GM18498 (cell line): ENCODE measurements at regions not wholly inside any gene's neighbourhood (a gene's known extent, or its start where the extent isn't known, plus 50 kb on each side); places are given as distances from the start of the nearest gene placed in this dataset.

Experiments used
- ATAC-seq: cut with Tn5 transposase; IDR thresholded peaks from one replicate; pipeline ENCODE4 v1.9.1; 2021; ENCODE audit warnings: mild to moderate bottlenecking, moderate library complexity; ENCODE audit not compliant: unreplicated experiment

DNA sequence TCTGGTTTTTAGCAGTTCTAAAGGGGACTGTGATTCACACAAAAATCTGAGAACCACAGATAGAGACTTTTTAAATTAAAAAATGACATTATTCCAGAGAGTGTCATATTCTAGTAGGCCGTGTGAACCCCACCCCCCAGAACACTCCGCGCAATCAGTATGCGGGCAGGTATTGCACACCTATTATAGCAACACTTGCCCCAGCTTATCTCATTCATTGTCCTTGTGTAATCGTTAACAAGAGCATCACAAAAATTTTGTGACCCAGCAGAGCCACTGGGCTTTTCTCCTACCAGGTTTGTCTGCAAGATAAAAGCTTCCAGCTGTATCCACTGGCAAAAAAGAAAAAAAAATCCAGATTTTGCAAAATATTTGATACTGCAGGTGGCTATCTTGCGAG is 394.1 kb upstream of the SMIM31 start:
- no peak for ATAC-seq

GRCh38 chr4:164368894-164369293 is 385.0 kb upstream of the SMIM31 start:
- no peak for ATAC-seq

DNA sequence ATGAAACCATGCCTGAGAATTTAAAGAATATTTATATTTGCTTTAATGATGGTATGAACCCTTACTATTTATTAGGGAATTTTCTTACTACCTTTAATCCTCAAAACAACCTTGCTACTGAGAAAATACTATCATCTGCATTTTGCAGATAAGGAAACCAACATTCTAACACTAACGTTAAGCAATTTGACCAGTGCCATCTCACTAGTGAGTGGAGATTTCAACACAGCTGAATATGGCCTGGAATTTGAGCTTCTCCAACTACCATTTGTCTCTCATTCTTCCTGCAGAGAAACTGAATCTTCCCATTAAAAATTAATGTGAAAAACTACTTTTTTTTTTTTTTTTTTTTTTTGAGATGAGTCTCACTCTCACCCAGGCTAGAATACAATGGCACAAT is 380.9 kb upstream of the SMIM31 start:
- no peak for ATAC-seq

DNA sequence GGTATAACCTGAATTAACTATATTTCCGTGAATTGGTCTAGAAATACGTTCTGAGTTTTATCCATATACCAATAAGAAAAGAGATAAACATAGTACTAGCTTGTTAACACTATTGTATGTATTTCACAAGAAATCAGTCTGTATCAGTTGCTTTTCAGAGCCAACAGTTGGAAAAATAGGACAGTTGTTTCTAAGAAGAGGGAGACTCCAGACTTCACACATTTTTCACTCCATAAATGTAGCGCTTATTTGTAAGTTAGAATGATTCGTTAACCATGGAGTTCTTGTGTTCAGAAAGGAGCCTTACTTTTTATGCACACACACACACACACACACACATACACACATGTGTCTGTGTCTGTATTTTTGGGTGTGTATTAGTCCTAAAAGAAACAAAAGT is 376.7 kb upstream of the SMIM31 start:
- no peak for ATAC-seq

DNA sequence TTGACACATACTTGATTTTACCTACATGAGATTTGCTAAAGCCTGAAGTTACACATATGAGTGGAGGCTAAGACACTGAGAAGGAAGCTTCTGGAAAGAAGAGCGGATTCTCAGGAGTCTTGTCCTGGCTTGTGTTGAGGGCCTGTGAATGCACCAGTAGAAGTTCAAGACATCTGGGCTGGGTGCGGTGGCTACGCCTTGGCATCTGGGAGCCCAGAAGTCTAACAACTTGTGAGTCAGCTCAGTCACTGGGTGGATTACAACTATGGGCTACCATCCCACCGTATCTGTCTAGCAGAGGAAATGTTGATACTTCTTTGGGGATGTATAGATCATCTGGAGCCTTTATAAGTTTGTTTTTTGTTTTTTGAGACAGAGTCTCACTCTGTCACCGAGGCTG is 375.6 kb upstream of the SMIM31 start:
- no peak for ATAC-seq

DNA sequence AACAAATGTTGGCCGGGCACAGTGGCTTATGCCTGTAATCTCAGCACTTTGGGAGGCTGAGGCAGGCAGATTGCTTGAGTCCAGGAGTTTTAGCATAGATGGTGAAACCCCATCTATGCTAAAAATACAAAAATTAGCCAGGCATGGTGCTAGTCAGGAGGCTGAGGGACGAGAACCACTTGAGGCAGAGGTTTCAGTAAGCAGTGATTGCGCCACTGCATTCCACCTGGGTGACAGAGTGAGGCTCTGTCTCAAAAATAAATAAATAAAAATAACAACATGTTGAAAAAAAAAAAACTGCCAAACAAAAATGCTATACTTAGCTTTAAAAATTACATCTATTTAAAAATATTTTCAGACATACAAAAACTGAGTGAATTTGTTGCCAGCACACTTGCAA is 374.2 kb upstream of the SMIM31 start:
- ATAC-seq, result no peak

- ATAC-seq, result no peak
Measured at GRCh38 chr4:164381859-164382258, 372.1 kb upstream of the SMIM31 start.

DNA sequence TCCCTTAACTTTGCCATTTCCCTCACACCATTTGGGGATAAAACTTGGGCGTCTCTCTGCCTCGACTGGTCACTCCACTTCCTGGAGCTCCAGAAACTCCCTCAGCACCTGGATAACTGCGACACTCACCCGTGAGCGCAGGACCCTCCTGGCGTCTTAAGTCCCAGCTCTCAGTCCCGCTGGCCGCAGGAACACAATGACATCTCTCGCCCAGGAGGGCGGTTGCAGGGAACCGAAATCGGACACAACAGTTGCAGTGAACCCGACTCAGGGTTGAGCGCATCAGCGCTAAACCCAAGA is 370.9 kb upstream of the SMIM31 start:
- ATAC-seq, result no peak

DNA sequence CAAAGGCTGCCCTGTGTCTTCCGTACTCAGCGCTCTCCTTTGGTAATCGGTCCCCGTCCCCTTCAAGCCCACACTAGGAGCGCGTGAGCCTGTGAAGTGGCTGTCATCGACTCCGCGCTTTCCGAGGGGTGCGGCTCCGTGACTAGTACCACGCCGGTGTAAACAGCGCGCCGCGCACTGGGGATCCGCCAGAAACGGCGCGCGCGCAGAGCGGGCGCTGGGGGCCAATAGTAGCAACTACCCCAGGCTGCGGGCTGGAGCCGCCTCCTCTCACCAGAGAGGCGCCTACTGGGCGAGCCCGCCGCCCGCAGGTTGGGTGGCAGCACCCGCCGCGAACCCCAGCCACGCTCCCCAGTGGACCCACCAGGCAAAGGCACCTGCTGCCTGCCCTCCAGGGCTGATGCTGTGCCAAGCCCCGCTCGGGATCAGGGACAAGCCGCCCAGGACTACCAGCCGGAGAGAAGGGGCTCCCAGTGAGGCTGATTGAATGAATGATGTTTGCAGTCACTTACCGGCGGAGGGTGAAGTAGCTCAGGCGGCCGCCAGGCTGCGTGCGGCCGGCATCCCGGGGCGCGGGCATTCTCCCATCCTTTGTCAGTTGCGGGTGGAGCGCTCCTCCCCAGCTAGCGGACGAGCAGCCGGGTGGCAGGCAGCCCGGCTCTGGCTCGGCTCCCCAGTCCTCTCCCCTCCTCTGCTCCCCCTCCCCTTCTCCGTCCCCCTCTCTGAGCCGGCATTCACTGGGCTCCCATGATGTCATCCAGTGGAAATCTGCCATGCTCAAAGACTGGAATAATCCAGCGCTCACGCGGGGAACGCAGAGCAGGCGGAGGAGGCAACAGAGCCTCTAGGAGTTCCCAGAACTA is 370.3 kb upstream of the SMIM31 start:
- ATAC-seq, result peak; percentile 53

DNA sequence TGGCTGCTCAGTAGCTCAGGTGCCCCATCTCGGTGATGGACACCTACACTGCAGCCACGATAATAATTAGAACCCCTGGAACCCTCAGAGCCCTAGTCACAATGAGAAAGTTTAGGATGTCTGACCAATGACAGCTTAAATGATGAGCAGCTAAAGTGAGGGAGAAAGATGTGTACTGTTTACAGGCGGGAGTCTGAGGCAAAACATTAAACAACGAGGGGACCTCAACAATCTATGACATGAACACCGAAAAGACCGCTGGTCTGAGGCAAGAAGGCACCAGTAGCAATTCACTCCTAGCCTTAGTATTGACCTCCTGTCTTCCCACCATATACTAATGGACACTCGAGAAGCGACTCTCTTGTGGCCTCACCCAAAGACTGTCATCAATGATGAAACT is 369.5 kb upstream of the SMIM31 start:
- no peak for ATAC-seq

- no peak for ATAC-seq
Measured at GRCh38 chr4:164396439-164396838, 357.5 kb upstream of the SMIM31 start.

GRCh38 chr4:164402554-164402953 is 351.4 kb upstream of the SMIM31 start:
- no peak for ATAC-seq

DNA sequence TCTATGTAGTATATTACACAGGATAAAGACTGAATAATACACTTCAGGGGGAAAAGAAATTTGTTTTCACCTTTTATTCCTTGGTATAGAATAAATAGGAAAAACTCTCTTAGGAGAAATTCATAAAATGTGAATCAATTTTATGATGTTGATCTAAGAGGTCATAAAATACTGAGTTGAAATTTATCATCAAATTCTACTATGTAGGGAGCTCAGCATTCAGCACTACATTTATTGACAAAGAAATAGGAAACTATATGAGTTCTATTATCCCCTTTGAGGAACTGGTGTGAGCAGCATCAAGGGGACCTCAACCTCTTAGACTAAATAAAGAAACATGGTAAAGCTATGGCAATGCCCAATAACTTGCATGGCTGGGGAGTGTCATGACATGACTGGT is 348.2 kb upstream of the SMIM31 start:
- ATAC-seq, result no peak

DNA sequence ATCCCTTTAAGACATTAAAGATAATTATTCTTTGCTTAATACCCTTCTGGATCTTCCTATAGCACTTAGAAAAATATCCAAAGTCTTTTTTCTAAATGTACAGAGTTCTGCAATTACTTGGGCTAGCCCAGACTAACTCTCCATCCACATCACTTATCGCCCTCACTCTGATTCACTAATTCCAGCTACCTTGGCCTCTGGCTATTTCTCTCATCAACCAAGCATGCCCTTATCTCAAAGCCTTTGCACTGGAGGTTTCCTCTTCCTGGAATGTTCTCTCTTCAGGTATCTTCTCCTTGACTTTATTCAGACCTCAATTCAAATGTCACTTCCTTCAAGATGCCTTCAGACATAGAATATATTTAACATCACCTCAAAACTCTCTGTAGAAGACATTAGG is 345.1 kb upstream of the SMIM31 start:
- ATAC-seq, result no peak

DNA sequence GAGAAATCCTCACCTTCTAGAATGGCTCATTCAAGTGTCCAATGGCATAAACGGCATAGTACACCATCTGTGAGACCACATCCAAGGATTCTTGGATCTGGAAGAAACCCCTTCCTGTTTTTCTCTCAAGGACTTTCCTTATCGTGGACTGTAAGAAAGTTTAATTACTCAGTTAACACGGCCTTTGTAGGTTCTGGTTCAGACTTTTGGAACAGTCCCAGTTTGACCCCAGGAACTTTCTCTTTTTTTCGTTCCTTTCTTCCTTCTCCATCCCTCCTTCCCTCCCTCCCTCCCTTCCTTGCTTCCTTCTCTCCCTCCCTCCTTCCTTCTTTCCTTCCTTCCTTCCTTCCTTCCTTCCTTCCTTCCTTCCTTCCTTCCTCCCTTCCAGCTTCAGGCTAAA is 343.5 kb upstream of the SMIM31 start:
- no peak for ATAC-seq

DNA sequence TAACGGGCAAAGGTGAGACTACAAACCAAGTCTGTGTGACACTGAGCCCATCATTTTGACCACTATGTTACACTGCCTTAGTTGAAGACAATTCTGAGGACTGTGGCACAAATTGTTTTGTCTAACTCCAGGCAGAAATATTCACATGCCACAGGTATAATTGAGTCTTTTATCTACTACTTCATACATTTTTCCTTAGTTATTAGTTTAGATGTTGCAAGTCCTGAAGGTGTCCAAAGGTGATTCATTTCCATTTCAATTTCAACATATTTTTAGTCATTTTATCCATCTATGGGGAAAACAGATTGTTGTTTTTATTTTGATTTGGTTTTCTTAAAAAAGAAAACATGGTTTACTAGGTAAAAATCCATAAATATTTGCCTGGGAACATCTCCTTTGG is 341.7 kb upstream of the SMIM31 start:
- ATAC-seq, result no peak

- ATAC-seq, result no peak
Measured at GRCh38 chr4:164413743-164414142, 340.2 kb upstream of the SMIM31 start.

GRCh38 chr4:164423819-164424218 is 330.1 kb upstream of the SMIM31 start:
- no peak for ATAC-seq

DNA sequence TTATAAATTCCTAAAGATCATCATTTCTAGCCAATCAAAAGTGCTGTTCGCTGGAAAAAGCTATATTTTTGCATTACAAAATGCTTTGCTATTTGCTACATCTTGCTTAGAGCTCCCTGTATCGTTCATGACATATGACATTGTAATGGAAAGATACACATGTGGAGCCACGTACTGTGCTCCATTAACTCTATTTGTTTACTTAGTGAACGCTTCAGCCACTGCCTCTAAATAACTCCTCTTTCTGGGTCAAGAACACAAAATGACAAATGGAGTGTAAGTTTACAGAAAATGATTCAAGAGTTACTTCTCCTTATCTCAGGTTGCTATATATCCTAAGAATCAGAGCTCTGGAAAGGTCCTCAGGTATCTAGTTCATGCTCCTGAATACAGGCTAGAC is 329.1 kb upstream of the SMIM31 start:
- no peak for ATAC-seq

GRCh38 chr4:164428561-164428960 is 325.4 kb upstream of the SMIM31 start:
- ATAC-seq, result no peak

GRCh38 chr4:164438321-164438720 is 315.6 kb upstream of the SMIM31 start:
- no peak for ATAC-seq

DNA sequence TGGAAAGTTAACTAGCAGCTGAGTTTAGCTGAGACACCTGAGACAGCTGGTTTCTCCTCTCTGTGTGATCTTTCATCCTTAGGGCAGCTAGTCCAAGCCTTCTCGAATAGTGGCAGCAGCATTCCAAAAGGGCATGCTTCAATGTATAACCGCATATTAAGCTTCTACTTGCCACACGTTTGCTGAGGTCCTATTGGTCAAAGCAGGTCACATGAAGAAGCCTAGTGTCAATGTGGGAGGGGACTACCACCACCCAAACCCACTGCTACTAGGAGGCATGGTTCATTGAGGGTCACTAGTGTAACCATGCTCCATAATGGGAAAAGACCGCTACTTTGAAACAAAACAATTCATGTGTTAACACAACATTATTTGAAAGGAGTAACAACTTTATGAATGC is 314.9 kb upstream of the SMIM31 start:
- ATAC-seq, result no peak

- ATAC-seq, result no peak
Measured at GRCh38 chr4:164440199-164440598, 313.7 kb upstream of the SMIM31 start.
